DND-41 (cell line): ENCODE measurements at regions not wholly inside any gene's neighbourhood (a gene's known extent, or its start where the extent isn't known, plus 50 kb on each side); places are given as distances from the start of the nearest gene placed in this dataset.

ENCODE experiments used
- ATAC-seq: fragments of 200-7000 bp; cut with Tn5 transposase; 3 replicates; pipeline ENCODE4 v1.9.1; 2021; ENCODE audit warnings: low read depth; ENCODE audit not compliant: insufficient read depth
- DNase-seq: peaks from one replicate; pipeline ENCODE4 v3.0.0-alpha.2; 2020
- H2AFZ ChIP-seq: 2 replicates; pipeline ENCODE4 v1.6.0; 2012; ENCODE audit warnings: low read depth, low read length
- H3K27ac ChIP-seq: 2 replicates; pipeline ENCODE4 v1.5.1; 2012; ENCODE audit warnings: low read length, inconsistent platforms
- H3K27me3 ChIP-seq: fragments of 200-600 bp; sonication (generic); 2 replicates; pipeline ENCODE4 v1.6.0; 2012; ENCODE audit warnings: low read length, mild to moderate bottlenecking, inconsistent platforms; ENCODE audit not compliant: insufficient read depth, poor library complexity
- H3K36me3 ChIP-seq: 2 replicates; pipeline ENCODE4 v1.5.1; 2012; ENCODE audit warnings: low read length, inconsistent platforms; ENCODE audit not compliant: insufficient read depth
- H3K4me1 ChIP-seq: 2 replicates; pipeline ENCODE4 v1.5.1; 2012; ENCODE audit warnings: mild to moderate bottlenecking, low read length; ENCODE audit not compliant: insufficient read depth
- H3K4me2 ChIP-seq: 2 replicates; pipeline ENCODE4 v1.6.0; 2012; ENCODE audit warnings: mild to moderate bottlenecking, moderate library complexity, low read length, inconsistent platforms; ENCODE audit not compliant: insufficient read depth
- H3K4me3 ChIP-seq, 2 experiments: fragments of 200-600 bp in 1 of 2; shearing (Covaris generic) in 1 of 2; 2 replicates each; pipeline ENCODE4 v1.5.1; 2012 to 2016; ENCODE audit warnings: inconsistent platforms in 2 of 2, low read length in 2 of 2, mild to moderate bottlenecking in 2 of 2, low read depth in 1 of 2, moderate library complexity in 1 of 2
- H3K79me2 ChIP-seq: 2 replicates; pipeline ENCODE4 v1.6.0; 2012; ENCODE audit warnings: low read length, inconsistent platforms; ENCODE audit not compliant: insufficient read depth
- H3K9ac ChIP-seq: 2 replicates; pipeline ENCODE4 v1.6.0; 2012; ENCODE audit warnings: low read depth, mild to moderate bottlenecking, inconsistent platforms, low read length, moderate library complexity
- H3K9me3 ChIP-seq: 2 replicates; pipeline ENCODE4 v1.5.1; 2012; ENCODE audit warnings: low read length, moderate library complexity, mild to moderate bottlenecking, inconsistent platforms; ENCODE audit not compliant: insufficient read depth, severe bottlenecking
- H4K20me1 ChIP-seq: 2 replicates; pipeline ENCODE4 v1.6.0; 2012; ENCODE audit warnings: low read length; ENCODE audit not compliant: insufficient read depth
- CTCF ChIP-seq: IDR thresholded peaks from 2 replicates; pipeline ENCODE4 v1.5.1; 2012; ENCODE audit warnings: borderline replicate concordance, low read length, moderate library complexity, mild to moderate bottlenecking; ENCODE audit not compliant: poor library complexity, severe bottlenecking; ENCODE audit errors: extremely low read depth
- EZH2 ChIP-seq: IDR thresholded peaks from 3 replicates; pipeline ENCODE4 v1.6.1; 2012; ENCODE audit warnings: borderline replicate concordance, low read depth, mild to moderate bottlenecking, moderate library complexity, low read length, inconsistent platforms; ENCODE audit not compliant: severe bottlenecking

GRCh38 chr1:67578397-67579020 is 106.5 kb upstream of the GADD45A start:
- no peaks in the 10 kb centered on the region for H3K79me2 ChIP-seq
- no peak overlapping the region for H3K27ac ChIP-seq
- H3K9ac ChIP-seq = no peak overlapping the region
- no peaks in the 10 kb centered on the region for H3K9me3 ChIP-seq
- DNase-seq = no peak
- no peak overlapping the region for H3K4me3 ChIP-seq
- no peaks in the 10 kb centered on the region for H4K20me1 ChIP-seq
- no peak for ATAC-seq
- H2AFZ ChIP-seq = no peak overlapping the region
- H3K4me2 ChIP-seq = no peak overlapping the region
- H3K27me3 ChIP-seq = no peaks in the 10 kb centered on the region
- no peaks in the 10 kb centered on the region for H3K4me1 ChIP-seq
- no peak for TF ChIP-seq CTCF
- no peak for TF ChIP-seq EZH2
- no peaks in the 10 kb centered on the region for H3K36me3 ChIP-seq

- ATAC-seq (no peak), DNase-seq (no peak)
- no peak overlapping the region for H3K27ac ChIP-seq
- H3K9me3 ChIP-seq = no peaks in the 10 kb centered on the region
- no peaks in the 10 kb centered on the region for H4K20me1 ChIP-seq
- H3K36me3 ChIP-seq = no peaks in the 10 kb centered on the region
- H2AFZ ChIP-seq = no peak overlapping the region
- no peaks in the 10 kb centered on the region for H3K79me2 ChIP-seq
- TF ChIP-seq CTCF (no peak), EZH2 (no peak)
- H3K4me2 ChIP-seq = no peak overlapping the region
- H3K9ac ChIP-seq = no peak overlapping the region
- no peaks in the 10 kb centered on the region for H3K4me1 ChIP-seq
- no peaks in the 10 kb centered on the region for H3K27me3 ChIP-seq
- H3K4me3 ChIP-seq = no peak overlapping the region
Measured at GRCh38 chr1:67579623-67580394, 105.2 kb upstream of the GADD45A start.

GRCh38 chr1:67580691-67581403 is 104.2 kb upstream of the GADD45A start:
- no peak overlapping the region for H3K4me2 ChIP-seq
- no peak overlapping the region for H3K27ac ChIP-seq
- no peak overlapping the region for H2AFZ ChIP-seq
- no peaks in the 10 kb centered on the region for H3K9me3 ChIP-seq
- H3K79me2 ChIP-seq = no peaks in the 10 kb centered on the region
- no peaks in the 10 kb centered on the region for H3K27me3 ChIP-seq
- ATAC-seq (no peak), DNase-seq (no peak)
- H3K4me1 ChIP-seq = no peaks in the 10 kb centered on the region
- H3K9ac ChIP-seq = no peak overlapping the region
- TF ChIP-seq CTCF = no peak
- TF ChIP-seq EZH2 = no peak
- H3K4me3 ChIP-seq = no peak overlapping the region
- H3K36me3 ChIP-seq = no peaks in the 10 kb centered on the region
- no peaks in the 10 kb centered on the region for H4K20me1 ChIP-seq
